ENCODE measurements at regions not wholly inside any gene's neighbourhood (a gene's known extent, or its start where the extent isn't known, plus 50 kb on each side); places are given as distances from the start of the nearest gene placed in this dataset.
A peak's percentile ranks its signal among the peaks of the same experiment; 100 is the strongest.
"Not testable (repeated sequence)": the region's sequence is repeated elsewhere in the genome, so short reads cannot be mapped to it uniquely, and the experiment has no call there.

DNA sequence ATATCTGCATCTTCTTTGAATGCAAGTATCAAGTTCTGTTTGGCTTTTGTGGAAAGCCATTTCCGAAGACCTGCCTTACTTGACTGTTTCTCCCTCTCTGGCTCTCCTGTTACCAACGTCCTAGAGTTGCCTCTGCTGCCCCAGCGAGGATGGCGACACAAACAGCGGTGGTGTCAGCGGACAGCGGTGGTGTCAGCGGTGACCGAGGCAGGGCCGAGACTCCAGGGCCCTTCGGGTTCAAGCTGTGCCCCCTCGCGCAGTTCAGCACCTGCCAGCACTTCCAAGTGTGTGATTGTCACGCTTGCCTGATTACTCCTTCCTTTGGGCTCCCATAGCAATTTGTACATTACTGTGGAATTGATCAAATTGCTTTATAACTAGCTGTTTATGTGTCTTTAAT is 336.9 kb upstream of the FAT1 start:
- DNase-seq (ENCODE audit: low spot score) = no peak

DNA sequence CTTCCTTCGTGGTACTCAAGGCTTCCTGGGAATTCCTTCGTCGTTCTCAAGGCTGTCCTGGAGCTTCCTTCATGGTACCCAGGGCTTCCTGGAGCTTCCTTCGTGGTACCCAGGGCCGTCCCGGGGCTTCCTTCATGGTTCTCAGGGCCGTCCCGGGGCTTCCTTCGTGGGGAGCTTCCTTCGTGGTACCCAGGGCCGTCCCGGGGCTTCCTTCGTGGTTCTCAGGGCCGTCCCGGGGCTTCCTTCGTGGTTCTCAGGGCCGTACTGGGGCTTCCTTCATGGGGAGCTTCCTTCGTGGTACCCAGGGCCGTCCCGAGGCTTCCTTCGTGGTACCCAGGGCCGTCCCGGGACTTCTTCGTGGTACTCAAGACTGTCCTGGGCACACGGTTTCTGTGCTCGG is 339.6 kb upstream of the FAT1 start:
- DNase-seq (ENCODE audit: low spot score) = no peak

DNA sequence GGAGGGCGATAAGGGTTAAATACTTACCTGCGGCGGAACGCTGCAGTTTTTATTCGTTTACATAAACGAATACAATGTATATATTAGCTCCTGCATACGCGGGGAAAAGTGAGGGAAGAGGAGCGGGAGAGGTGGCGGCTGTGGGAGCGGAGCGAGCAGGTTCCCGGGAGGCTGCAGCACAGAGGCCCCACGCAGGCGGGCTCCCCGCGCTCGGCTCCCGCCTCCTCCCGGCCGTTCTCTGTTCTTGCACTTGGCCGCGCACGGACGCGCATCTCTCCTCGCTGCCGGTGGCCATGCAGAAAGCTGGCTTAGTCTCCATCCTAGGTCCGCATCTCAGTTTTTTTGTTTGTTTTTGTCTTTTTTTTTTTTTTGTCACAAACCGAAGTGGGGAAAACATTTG is 340.4 kb upstream of the FAT1 start:
- DNase-seq (ENCODE audit: low spot score) = no peak

DNA sequence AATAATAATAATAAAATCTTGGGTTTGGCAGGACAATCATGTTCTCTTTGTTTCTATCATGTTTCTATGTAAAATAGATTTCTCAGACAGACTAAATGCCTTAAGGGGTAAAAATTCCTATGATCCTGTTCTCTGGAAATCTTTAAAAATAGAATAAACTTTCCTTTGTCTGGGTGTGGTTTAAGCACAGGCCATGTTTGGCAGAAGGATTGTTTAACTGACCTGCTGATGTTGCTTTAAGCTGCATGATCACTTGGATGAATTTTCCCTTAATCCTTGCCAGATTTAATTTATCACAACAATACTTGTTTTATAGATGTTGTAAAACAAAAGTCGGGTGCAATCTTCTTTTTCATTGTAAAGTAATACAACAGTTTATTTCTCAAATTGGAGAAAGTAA is 341.7 kb upstream of the FAT1 start:
- DNase-seq (ENCODE audit: low spot score) = peak; percentile 5

DNA sequence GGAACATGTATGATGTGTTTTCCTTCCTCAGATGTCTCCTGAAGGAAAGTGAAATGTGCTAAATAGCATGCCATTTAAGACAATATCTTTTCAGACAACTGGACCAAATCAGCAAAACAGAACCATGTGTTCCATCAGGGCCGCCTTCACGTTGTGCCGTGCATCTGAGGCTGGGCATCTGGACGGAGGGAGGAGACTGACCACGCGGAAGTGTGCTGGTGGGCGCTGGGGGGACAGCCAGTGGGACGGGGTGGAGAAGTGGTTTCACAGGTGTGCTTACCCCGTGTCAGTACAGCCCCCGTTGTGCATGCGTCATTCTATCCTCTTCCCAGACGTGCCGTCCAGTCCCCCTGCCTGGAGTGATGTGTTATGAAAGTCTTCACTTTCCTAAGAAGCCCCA is 342.1 kb upstream of the FAT1 start:
- no peak for DNase-seq (ENCODE audit: low spot score)

DNA sequence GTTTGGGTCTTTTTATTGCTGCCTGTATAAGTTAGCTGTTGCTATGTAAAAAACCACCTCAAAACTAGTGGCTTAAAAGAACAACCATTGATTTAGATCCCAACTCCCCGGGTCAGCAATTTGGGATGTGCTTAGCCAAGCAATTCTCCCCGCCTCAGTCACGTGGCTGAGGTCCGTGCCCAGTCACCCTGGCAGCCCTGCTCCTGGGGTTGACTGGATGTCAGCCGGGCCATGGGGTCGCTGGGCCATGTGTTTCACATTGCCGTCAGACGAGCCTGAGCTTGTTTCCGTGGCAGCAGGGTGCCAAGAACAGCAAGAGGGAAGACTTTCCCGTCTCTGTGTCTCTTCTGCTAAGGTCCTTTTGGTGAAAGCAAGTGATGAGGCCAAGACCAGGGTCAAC is 345.7 kb upstream of the FAT1 start:
- DNase-seq (ENCODE audit: low spot score) = no peak

DNA sequence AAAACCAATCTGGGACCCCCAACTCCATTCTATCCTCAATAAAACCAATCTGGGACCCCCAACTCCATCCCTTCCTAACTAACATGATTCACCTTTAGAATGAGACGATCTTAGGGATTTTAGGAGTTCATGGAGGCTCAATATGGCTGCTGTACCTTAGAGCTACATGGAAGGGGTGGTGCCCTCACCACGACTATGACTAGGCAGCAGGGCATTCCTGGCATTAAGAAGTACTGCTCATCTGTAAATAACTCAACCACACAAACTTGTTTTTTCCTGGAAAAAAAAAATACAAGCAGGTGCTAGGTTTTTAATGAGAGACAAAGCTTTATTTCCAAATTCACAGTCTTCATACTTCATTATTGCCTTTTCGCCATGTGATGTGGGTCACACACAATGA is 346.5 kb upstream of the FAT1 start:
- DNase-seq (ENCODE audit: low spot score) = no peak

DNA sequence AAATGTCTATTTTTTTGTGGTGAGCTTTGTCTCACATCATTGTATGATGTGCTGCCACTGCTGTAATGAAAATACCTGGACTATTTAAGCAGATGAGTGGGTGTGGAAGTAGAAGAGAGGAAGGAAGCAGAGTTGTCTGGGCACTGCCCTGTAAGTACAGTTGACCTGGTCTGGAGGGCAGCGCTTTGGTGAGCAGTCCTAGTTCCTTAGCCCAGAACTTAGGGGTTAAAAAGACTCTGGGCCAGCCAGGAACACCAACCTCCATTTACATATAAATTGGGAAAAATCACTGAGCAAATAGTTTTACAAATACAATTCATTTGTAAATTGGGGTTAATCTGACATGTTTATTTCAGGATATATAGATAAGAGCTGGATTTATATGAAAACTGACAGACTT is 347.1 kb upstream of the FAT1 start:
- no peak for DNase-seq (ENCODE audit: low spot score)

DNA sequence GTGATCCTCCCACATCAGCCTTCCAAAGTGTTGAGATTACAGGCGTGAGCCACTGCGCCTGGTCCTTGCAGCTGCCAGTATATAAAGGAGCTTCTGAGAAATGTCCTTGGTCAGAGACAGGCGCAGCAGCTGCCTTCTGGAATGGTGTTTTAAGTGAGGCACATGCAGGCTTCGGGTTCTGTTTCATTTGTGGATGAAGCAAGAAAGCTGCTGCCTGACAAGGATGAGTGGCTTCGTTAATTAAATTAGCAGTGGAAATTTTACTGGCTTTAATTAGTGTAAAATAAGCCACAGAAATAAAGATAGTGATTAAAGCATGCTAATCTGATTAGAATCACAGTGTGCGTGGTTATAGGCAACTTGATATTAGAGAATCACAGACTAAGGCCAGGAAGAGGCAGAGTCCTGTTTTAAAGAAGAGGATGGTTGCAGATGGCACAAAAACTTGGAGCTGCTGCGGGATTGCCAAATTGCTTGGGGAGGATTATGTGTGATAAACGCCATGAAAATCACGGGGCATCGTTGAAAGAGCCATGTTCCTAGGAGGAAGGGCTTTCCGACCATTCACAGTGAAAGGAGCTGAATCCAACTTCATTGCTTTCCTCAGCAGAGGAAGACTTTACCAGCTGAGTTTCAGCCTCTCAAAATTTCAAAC is 348.4 kb upstream of the FAT1 start:
- peak; percentile 3 for DNase-seq (ENCODE audit: low spot score)

DNA sequence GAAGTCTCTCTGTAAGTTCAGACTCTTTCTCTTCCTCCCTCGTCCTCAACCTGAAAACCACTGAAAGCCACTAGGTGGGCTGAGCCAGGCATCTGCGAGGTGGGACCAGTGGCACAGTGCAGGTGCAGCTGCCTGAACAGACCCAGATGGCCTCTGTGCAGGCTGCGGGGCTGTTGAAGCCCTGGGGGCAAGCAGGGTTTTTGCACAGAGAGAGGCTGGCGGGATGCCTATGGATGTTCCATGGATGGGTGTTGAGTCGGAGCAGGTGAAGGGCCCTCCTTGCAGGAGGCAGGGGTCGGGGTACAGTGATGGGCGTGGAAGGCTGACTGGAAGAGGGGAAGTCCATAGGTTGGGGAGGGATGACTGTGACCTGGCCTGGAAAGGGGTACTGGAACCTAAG is 350.2 kb upstream of the FAT1 start:
- no peak for DNase-seq (ENCODE audit: low spot score)

DNA sequence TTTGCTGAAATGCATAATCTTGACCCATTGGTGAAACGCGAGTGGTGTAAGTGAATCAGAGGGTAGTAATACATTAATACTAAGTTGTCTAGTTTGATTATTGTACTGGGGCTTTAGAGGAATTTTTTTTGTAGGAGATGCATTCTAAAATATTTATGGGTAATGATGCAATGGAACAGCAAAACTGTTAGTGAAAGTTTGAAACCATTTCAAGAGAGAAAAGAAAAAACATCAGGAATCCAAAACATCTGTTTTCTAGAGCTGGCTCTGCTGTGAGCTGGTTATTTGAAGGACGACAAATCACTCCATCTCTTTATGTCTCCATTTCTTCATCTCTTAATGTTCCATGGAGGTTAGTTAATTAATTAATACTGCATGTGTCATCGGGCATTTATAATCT is 351.9 kb upstream of the FAT1 start:
- DNase-seq (ENCODE audit: low spot score) = peak; percentile 36

DNA sequence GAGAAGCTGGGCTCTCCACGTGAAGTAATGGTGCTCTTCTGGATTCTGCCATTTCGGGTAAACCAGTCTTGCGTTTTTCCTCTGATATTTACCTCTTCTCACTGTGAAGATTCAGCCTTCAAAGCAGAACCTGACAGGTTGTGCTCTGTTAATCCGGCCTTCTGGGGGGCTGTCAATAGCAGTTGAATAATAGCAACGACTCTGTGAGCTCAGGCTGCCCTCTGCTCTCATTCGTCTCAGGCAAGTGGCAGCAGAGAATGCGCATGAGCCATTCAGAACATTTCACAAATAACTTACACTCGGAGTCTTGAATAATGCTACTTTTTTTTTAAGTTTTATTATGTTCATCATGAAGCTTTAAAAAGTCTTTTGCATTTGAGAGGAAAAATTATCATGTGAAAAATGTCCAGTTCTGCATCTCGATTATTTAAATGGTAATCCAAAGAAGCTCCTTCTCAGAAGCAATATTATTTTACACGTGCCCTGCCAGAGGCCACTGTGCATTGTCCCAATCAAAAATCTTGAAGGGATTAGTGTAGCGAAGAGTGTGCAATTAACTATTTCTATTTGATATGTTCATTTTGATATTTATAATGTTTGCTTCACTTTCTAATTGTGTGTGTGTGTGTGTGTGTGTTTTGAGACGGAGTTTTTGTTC is 354.2 kb upstream of the FAT1 start:
- DNase-seq (ENCODE audit: low spot score) = no peak

DNA sequence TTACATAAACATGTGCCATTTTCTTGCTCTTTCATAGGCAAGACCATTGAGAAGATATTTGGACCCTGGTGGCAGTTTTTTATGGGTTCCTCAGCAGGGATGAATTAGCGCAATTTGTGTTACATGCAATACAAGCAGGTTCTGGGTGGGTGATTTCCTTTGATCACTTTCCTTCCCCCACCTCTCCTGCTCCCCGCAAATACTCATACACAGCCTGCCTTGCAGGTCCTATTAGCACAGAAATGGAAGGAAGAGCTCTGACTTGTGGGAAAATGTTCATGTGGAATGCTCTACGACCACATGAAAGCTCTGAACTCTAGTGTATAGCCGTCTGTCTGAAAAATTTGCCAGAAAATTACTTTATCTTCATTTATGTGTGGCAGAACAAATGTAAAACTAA is 361.0 kb upstream of the FAT1 start:
- DNase-seq (ENCODE audit: low spot score) = no peak

DNA sequence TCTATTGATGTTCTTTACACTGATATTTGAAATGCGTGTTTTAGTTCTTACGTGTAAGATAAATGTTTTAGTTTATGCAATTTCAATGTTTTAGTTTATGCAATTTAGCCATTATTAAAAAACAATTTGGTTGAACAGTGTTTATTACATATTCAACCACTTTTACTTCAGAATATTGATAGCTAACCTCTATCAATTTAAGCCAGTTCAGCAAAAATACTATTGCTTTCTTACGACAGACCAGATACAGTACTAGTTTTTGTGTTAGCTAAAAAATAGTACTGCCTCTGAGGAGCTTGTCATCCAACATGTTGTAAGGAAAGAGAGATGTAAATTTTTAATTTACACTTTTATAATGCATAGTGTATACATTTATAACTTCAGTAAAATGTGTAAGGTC is 361.7 kb upstream of the FAT1 start:
- DNase-seq (ENCODE audit: low spot score) = no peak

DNA sequence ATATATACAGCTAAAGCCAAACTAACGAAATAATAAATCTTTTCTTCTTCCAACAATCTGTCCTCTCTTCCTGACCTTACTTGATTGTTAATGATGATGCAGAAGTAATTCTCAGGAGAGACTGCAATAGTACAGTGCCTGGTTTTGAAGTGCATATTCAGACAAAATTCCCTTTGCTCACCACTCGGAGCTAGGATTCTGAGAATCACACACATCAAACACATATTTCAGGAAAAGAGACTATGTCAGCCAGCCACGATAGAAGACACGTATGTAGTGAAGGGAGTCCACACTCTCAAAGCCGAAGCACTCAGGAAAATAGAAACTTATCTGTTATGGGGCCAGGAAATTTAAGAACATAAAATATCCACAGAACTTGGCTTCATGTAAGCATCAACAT is 362.5 kb upstream of the FAT1 start:
- DNase-seq (ENCODE audit: low spot score) = no peak

DNA sequence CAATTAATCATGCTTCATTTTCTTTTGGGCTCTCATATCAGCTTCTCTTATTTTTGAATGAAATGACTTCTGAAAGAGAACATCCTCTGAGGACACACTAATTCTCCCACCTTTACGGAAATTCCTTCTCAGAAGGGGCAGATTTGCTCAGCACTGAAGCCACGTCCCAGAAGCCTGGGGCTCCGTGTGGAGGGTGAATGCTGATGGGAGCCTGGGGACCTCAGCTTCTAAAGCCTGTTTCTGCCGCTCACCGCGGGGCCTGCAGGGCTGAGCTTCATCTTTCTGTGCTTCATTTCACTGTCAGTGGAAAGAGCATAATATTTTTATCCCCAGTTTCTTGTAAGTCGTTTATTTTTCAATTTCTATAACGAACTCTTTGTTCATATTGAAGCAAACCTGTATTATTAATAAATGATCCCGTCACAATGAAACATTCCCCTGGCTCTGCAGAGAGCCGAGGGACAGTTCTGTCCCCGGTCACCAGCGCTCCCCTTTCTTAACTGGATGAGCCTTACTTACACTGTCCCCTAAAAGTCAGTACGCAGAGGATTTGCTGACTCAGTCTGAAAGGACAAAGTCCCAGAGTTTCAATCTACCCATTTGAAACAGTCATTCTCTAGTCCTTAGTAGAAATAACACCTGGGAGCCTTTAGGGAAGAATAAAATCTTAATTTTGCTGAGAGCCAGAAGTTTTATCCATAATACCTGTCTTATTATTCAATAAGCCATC is 364.6 kb upstream of the FAT1 start:
- DNase-seq (ENCODE audit: low spot score) = no peak

DNA sequence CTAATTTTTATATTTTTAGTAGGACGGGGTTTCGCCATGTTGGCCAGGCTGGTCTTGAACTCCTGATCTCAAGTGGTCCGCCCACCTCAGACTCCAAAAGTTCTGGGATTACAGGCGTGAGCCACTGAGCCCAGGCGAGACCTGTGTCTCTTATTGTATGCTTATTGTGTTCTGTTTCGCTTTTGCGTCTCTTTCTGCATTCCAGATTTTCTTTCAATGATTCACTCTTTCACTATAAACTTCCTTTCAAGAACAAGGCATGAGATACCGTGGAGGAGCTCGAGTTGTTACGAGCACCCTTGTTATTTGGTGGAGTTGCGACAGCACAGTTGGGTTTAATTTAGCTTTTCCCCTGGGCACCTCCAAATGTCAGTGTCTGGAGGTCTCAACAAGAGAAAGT is 366.7 kb upstream of the FAT1 start:
- DNase-seq (ENCODE audit: low spot score) = no peak

DNA sequence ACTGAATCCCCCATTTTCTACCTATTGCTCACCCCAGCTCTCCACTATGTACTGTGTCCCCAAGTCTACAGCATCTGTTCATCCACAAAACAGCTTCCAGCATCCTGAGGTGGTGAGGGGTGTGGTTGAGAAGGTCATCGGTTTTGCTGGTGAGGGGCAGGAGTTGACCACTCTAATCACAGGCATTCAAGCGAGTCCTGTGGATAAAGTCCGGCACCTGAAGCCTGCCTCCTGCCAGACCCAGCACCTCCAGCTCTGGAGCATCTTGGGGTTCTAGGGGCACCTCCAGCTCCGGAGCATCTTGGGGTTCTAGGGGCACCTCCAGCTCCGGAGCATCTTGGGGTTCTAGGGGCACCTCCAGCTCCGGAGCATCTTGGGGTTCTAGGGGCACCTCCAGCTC is 367.2 kb upstream of the FAT1 start:
- DNase-seq (ENCODE audit: low spot score) = not testable (repeated sequence)

DNA sequence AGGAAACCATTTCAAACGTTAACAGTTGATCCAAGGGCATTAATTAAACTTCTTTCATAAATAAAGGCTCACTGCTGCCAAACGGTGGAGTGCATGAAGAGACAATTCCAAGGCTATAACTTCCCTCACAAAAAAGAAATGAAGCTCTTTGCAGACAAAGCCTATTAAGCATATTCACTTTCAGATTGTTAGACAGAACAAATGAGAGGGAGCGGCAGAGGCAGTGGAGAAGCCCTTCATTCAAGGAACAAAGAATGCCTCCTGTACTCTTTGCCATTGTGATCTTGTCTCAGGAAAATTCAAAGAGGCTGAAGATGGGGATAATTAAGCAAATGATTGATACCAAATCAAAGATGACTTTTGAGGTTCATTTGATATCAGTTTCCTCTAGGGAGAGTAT is 370.5 kb upstream of the FAT1 start:
- no peak for DNase-seq (ENCODE audit: low spot score)

DNA sequence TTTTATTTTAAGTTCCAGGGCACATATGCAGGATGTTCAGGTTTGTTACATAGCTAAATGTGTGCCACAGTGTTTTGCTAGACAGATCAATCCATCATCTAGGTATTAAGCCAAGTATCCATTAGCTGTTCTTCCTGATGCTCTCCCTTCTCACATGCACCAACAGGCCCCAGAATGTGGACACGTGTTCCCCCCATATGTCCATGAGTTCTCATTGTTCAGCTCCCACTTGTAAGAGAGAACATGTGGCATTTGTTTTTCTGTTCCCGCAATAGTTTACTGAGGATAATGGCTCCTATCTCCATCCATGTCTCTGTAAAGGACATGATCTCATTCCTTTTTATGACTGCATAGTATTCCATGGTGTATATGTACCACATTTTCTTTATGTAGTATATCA is 374.8 kb upstream of the FAT1 start:
- no peak for DNase-seq (ENCODE audit: low spot score)

DNA sequence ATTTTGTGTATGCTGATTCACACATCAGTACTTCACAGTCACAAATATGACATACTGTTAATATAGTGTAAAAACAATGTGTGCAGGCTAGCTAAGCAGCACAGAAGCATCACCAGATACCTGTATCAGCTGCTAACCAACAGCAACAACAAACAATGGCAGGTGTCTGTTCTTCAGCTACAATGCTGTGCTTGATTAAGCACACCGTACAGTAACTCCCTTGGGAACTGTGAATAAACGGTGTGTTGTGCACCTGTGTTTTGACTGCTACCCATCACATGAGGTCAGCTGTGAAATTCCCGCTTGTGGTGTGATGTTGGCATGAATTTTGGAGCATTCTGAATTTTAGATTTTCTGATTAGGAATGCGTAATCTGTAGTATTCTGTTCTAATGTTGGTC is 379.7 kb upstream of the FAT1 start:
- no peak for DNase-seq (ENCODE audit: low spot score)

DNA sequence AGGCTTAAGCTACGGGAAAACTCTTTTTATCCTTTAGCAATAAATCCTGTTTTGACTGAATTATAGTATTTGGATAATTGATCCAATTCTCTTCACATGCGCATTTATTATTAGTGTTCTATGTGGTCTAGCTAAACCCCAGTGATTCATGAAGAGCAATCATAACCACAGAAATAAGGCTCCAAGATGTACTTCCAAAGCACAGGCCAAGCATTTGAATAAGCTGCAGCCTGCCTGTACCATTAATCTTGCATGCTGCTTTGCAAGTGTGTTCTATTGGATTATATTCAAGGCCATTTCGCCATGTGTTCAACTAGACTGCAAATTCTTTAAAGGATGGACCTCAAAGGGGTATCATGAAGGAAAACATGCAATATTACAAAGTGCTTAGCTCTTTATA is 385.2 kb upstream of the FAT1 start:
- DNase-seq (ENCODE audit: low spot score) = no peak

DNA sequence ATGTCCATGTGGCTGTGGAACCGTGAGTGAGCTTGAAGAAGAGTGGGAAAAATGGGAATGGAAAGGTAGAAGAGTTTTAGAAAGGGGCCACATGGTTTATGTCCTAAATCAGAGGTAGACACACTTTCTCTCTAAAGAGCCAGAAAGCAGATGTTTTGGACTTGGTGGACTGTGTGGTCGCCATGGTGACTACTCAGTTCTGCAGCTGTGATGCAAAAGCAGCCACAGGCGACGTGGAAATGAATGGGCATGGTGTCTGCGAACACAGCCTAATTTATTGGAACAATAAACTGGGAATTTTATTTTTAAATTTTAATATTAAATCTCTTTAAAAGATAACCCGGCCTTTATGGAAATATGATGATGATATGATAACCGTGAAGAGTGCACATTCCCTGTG is 386.0 kb upstream of the FAT1 start:
- DNase-seq (ENCODE audit: low spot score) = no peak

Measured in umbilical cord (tissue), 1 donor.